GM12874 (cell line): ENCODE measurements at regions not wholly inside any gene's neighbourhood (a gene's known extent, or its start where the extent isn't known, plus 50 kb on each side); places are given as distances from the start of the nearest gene placed in this dataset.

Source experiments
- CTCF ChIP-seq: IDR thresholded peaks from 2 replicates; pipeline ENCODE4 v1.5.1; 2011; ENCODE audit warnings: low read depth, mild to moderate bottlenecking, control low read depth, low read length, moderate library complexity; ENCODE audit not compliant: insufficient read depth

- no peak for TF ChIP-seq CTCF
These were observed 192.2 kb upstream of the NRIP1 start for GRCh38 chr21:15256996-15257395.

GRCh38 chr21:15257646-15258045 lies 192.8 kb upstream of the NRIP1 start:
- TF ChIP-seq CTCF: no peak

- TF ChIP-seq CTCF: no peak
These were observed 195.0 kb upstream of the NRIP1 start for GRCh38 chr21:15259824-15260223.

GRCh38 chr21:15260604-15261003 lies 195.8 kb upstream of the NRIP1 start:
- TF ChIP-seq CTCF: no peak

GRCh38 chr21:15264084-15264665 lies 199.4 kb upstream of the NRIP1 start:
- no peak for TF ChIP-seq CTCF

- no peak for TF ChIP-seq CTCF
These were observed 207.4 kb upstream of the NRIP1 start for GRCh38 chr21:15272171-15272570.

- no peak for TF ChIP-seq CTCF
These were observed 207.8 kb upstream of the NRIP1 start for GRCh38 chr21:15272591-15272990.

- no peak for TF ChIP-seq CTCF
These were observed 208.4 kb upstream of the NRIP1 start for GRCh38 chr21:15273244-15273643.
